Islet precursor cell (in vitro differentiated cells): ENCODE measurements at regions not wholly inside any gene's neighbourhood (a gene's known extent, or its start where the extent isn't known, plus 50 kb on each side); places are given as distances from the start of the nearest gene placed in this dataset.

Experiments
- DNase-seq: peaks from one replicate; pipeline ENCODE4 v3.0.0-alpha.2; 2018

DNA sequence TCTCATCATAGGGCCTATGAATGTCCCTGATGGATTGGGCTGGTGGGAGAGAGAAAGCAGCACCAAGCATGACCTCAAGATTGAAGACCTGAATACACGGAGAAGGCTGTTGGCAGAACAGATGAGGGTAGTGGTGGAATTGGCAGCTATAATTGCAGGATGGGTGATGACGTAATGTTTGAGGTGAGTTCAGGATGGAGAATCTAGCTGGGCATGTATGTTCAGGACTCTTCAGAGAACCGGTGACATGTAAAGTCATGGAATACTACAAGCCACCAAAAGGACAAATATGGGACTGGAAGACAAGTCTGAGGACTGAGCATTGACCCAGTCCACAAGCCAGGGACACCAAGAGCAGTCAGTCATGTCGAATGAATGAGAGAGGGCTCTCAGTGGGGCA is 999.8 kb upstream of the TMEM132C start:
- DNase-seq, result no peak

DNA sequence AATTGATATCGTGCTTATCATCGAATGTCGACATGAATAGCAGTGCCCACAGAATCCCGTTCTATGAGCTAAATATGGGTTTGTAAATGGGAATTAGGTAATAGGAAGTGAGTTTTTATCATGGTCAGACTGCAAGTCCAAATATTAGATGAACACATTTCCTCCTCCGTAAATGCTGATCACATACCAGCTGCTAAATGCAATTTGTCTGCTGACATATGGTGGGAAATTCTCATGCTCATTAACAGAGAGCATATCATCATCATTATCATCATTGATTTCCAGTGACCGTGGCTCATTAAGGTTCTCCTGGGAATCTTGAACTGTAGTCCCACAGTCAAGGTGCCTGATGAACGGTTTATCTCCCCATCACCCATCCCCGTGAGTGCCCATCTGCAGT is 998.8 kb upstream of the TMEM132C start:
- peak; percentile 38 for DNase-seq

- DNase-seq, result no peak
These were observed 998.1 kb upstream of the TMEM132C start for GRCh38 chr12:127268706-127269425.

- DNase-seq, result no peak
These were observed 996.8 kb upstream of the TMEM132C start for GRCh38 chr12:127270193-127270592.

DNA sequence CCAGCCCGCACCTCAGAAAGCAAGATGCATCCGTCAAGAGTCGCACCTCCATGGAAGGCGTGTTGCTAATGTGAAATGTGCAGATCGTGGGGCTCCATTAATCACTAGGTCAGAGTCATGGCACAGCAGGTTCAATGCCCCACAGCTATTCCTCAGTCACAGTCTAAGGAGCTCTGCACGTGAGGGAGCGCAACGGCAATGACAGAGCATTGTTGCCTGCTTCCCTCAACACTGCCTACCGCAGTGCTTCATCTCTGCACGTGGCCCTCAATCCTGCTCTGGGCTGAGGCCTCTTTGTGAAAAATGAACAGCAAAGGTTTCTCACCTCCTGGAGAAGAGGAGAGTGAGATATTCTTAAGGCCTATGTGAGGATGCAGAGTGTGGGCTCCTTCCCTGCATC is 995.2 kb upstream of the TMEM132C start:
- DNase-seq, result no peak

- no peak for DNase-seq
These were observed 994.1 kb upstream of the TMEM132C start for GRCh38 chr12:127272864-127273263.

- no peak for DNase-seq
These were observed 993.3 kb upstream of the TMEM132C start for GRCh38 chr12:127273626-127274025.

DNA sequence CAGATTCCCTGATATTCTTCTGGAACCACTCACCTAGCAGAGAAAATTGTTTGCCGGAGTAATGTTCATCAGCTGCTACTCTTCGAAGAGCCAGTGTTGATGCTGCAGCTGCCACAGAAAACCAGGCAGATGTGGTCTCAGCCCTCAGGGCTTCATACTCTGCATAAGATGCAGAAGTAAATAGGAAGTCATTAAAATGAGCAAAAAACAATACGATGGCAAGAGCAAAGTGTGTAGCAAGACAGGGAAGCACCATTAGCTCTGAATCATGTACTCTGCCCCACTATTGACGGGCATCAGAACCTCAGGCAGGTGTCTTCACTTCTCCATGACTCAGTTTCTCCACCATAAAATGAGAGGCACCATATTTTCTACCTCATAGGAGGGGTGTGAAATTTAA is 991.6 kb upstream of the TMEM132C start:
- DNase-seq, result peak; percentile 30

DNA sequence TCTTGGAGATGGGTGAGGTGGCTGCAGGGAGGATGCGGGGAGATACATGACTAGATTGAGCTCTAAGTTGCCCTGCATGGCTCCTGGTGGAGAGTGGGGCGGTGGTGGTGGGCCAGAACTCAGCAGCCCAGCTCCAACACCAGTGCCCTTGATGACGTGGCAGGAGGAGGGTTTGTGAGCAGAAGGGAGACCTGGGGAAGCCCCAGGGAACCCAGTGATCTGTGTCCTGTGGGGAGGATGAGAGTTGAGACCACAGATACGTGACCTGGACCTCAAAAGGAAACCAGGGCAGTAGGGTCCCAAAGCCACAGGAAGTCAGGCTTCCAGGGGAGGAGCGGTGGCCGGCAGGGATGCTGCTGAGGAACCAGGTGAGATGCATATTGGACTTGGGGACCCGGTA is 989.1 kb upstream of the TMEM132C start:
- no peak for DNase-seq

GRCh38 chr12:127278351-127278750 is 988.6 kb upstream of the TMEM132C start:
- no peak for DNase-seq

- DNase-seq, result peak; percentile 84
These were observed 986.3 kb upstream of the TMEM132C start for GRCh38 chr12:127280393-127281275.

DNA sequence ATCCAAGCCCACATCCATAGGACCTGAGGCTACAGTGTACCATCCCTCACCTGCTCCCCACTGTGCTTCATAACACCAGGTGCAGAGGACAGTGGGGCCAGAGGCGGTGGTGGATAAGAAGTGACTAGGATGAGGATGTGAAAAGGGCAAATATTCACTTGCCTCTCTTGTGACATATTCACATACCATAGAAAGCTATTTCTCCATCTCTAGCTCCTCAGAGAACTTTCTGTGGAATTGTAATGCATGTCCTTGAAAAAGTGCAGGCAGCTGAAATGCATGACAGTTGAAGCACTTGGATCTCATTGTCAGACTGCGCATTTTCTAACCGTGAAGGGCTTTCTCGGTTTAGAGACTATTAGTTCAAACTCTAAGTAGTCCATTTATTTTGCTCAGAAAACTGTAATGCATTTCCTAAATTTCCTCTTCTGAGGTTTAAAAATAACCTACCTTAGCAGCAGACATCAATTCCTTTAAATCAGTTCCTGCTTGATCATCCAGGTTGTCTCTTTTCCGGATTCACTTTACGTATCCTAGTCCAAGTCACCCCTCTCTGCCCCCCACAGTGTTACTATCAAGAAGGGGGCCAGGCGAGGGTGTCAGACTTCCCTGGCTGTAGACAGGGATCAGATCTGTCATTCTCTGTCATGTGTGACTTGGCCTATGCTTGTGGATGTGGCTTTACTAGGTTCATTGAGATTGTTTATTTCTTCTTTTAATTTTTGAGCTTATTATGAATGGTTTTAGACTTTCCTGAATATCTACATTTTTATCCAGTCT is 984.0 kb upstream of the TMEM132C start:
- DNase-seq, result no peak

- DNase-seq, result no peak
These were observed 982.9 kb upstream of the TMEM132C start for GRCh38 chr12:127284021-127284420.

DNA sequence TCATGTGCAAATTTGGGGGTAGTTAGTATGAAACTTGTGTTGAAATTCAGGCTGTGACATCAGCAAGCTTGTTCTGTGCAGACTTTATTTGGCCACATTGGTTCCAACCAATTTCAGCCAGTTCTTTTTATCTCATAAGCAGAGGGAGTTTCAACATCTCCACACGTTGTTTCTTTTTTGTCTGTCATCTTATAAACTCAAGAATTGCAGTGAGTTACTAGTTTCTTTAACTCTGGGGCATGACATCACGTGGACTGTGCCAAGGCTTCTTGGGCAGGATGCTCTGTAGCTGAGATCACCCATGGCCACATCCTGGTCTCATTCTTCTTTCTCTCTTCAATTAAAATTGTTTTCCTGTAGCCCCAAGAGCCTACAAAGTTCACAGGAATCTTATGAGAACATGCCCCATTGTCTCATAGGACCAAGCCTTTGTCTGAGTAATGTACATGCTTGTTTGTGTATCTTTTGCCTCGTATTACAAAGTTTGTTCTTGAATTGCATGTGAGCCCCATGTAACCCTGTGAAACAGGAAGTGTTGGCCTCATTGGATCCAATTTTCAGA is 982.0 kb upstream of the TMEM132C start:
- DNase-seq, result no peak

- no peak for DNase-seq
These were observed 980.7 kb upstream of the TMEM132C start for GRCh38 chr12:127286281-127286680.

- DNase-seq, result no peak
These were observed 979.7 kb upstream of the TMEM132C start for GRCh38 chr12:127287256-127287655.

DNA sequence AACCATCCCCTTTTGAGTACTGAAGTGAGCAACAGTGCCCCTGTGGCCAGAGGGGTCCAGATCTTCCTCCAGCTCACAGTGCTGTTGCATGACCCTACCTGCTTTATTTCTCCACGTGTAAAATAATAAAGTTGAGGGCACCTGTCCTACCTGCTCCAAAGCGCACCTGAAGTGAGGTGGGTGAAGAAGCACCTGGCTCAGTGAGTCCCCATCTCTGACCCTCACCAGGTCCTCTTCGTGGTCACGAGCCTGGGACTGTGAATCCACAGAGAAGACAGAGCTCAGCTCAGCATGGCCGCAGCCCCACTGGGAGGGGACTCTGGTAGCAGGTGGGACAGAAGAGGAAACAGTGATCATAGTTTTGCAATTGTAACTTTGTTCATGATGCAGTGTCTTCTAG is 976.7 kb upstream of the TMEM132C start:
- DNase-seq, result peak; percentile 42

- peak; percentile 27 for DNase-seq
These were observed 974.2 kb upstream of the TMEM132C start for GRCh38 chr12:127292736-127293135.

DNA sequence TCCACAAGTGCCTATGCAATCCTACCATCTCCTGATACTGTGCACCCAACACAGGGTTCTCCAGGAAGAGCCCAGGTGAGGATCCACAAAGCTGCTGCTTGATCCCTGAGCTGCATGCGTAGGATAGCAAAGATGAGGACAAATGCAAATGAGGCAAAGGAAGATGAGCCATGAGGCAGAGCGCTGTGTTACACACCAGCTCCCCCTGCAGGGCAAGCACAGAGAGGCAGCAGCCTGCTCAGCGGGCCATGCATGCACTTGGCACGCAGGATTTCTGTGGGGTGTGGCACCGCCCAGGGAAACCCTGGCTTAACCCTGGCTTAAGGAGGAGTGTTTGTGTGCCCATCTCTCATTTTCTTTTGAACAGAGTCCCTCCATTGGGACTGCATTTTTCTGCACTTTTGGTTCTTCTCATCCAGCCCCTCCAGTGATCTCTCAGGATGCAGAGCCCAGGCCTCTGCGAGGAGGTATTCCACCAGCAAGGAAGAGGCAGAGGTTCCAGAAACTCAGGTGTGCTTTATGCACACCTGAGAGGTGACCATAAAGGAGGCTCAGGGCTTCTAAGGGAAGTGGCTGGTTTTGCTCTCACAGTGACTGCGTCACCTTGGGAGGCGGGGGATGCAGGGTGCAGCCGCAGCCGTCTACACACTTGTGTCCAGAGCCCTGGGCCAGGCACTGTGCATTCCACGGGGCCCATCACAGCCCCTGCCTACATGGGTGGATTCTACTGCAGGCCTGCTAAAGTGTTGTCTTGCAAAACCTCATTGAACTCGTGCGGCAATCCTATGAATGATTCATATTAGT is 973.3 kb upstream of the TMEM132C start:
- DNase-seq, result peak; percentile 86

GRCh38 chr12:127294651-127295210 is 972.2 kb upstream of the TMEM132C start:
- peak; percentile 33 for DNase-seq

- peak; percentile 25 for DNase-seq
These were observed 971.3 kb upstream of the TMEM132C start for GRCh38 chr12:127295630-127296029.

DNA sequence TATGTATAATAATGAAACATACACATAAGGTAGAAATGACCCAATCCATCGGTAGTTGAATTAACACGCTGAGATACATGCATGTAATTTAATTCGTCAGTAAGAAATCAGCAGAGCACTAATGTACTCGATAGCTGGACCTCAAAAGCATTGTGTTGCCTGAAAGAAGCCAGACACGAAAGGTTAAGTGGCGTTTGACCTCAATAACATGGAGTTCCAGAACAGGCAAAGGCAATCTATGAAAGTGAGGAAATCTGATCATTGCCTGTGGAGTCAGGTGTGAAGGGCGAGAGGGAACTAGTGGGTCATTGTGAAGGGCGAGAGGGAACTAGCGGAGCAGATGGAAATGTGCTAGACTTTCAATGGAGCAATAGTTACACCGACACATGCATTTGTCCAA is 970.4 kb upstream of the TMEM132C start:
- peak; percentile 43 for DNase-seq
